ENCODE measurements at regions not wholly inside any gene's neighbourhood (a gene's known extent, or its start where the extent isn't known, plus 50 kb on each side); places are given as distances from the start of the nearest gene placed in this dataset.

- DNase-seq = no peak
Measured at GRCh38 chr12:93107514-93108312, 178.6 kb upstream of the EEA1 start.

- DNase-seq = no peak
Measured at GRCh38 chr12:93108985-93109384, 179.9 kb upstream of the EEA1 start.

GRCh38 chr12:93109551-93110203 lies 180.6 kb upstream of the EEA1 start:
- DNase-seq = peak; percentile 25

GRCh38 chr12:93111773-93112172 lies 182.7 kb upstream of the EEA1 start:
- DNase-seq = no peak

GRCh38 chr12:93113317-93114006 lies 184.4 kb upstream of the EEA1 start:
- no peak for DNase-seq

GRCh38 chr12:93115198-93115601 lies 186.1 kb upstream of the EEA1 start:
- DNase-seq = no peak

- DNase-seq = no peak
Measured at GRCh38 chr12:93115646-93116045, 186.6 kb upstream of the EEA1 start.

GRCh38 chr12:93116632-93117031 lies 187.5 kb upstream of the EEA1 start:
- no peak for DNase-seq

- no peak for DNase-seq
Measured at GRCh38 chr12:93121729-93122488, 192.8 kb upstream of the EEA1 start.

- no peak for DNase-seq
Measured at GRCh38 chr12:93122569-93123091, 193.5 kb upstream of the EEA1 start.

- no peak for DNase-seq
Measured at GRCh38 chr12:93125126-93125525, 196.0 kb upstream of the EEA1 start.

- DNase-seq = no peak
Measured at GRCh38 chr12:93126069-93126474, 197.0 kb upstream of the EEA1 start.

GRCh38 chr12:93127107-93127560 lies 198.0 kb upstream of the EEA1 start:
- no peak for DNase-seq

- no peak for DNase-seq
Measured at GRCh38 chr12:93127582-93128331, 198.7 kb upstream of the EEA1 start.

GRCh38 chr12:93128332-93128707 lies 199.2 kb upstream of the EEA1 start:
- no peak for DNase-seq

GRCh38 chr12:93130366-93131054 lies 201.4 kb upstream of the EEA1 start:
- no peak for DNase-seq

- no peak for DNase-seq
Measured at GRCh38 chr12:93133361-93133760, 204.3 kb upstream of the EEA1 start.

- no peak for DNase-seq
Measured at GRCh38 chr12:93134175-93134890, 205.2 kb upstream of the EEA1 start.

GRCh38 chr12:93134893-93135285 lies 205.8 kb upstream of the EEA1 start:
- no peak for DNase-seq
